MM.1S (cell line): ENCODE measurements at regions not wholly inside any gene's neighbourhood (a gene's known extent, or its start where the extent isn't known, plus 50 kb on each side); places are given as distances from the start of the nearest gene placed in this dataset.

ENCODE experiments used
- EZH2phosphoT487 ChIP-seq: fragments of 300-600 bp; sonication (generic); IDR thresholded peaks from 2 replicates; pipeline ENCODE4 v1.6.1; 2018; ENCODE audit warnings: antibody characterized with exemption, low read length
- TF ChIP-seq, protein P1 (sequence below): fragments of 300-600 bp; sonication (generic); IDR thresholded peaks from 2 replicates; pipeline ENCODE4 v1.5.1; 2016; ENCODE audit warnings: antibody characterized with exemption, low read length, mixed read lengths

DNA sequence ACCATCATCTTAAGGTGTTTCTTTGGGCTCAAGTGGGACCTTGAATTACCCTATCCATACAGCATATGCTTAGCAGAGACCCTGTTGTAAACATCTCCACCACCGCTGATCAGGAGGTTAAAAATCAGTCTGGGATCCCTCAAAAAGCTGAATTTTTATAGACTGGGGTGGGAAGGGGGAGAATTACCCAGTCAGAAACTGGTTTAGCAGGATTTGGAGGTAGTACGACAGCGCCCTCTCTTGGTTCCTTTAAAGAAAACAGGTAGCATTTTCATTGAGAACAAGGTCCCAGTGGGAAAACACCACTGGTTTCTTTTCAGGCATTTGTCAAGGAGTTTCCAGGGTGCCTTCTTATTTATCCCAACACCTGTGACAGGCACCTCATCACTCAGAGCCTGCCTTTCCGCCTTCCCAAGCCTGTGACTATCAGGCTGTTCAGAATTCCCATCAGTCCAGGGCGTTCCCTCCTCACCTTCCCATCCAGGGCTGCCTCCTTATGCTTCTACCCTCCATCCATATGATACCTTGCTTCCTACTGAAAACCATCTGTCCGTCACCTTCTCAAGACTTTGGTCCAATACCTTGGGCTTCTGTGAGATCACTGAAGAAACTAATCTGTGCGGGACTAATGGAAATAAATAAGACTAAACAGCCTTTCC, 203.8 kb upstream of the RAI14 start:
- TF ChIP-seq, protein P1, sequence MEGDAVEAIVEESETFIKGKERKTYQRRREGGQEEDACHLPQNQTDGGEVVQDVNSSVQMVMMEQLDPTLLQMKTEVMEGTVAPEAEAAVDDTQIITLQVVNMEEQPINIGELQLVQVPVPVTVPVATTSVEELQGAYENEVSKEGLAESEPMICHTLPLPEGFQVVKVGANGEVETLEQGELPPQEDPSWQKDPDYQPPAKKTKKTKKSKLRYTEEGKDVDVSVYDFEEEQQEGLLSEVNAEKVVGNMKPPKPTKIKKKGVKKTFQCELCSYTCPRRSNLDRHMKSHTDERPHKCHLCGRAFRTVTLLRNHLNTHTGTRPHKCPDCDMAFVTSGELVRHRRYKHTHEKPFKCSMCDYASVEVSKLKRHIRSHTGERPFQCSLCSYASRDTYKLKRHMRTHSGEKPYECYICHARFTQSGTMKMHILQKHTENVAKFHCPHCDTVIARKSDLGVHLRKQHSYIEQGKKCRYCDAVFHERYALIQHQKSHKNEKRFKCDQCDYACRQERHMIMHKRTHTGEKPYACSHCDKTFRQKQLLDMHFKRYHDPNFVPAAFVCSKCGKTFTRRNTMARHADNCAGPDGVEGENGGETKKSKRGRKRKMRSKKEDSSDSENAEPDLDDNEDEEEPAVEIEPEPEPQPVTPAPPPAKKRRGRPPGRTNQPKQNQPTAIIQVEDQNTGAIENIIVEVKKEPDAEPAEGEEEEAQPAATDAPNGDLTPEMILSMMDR = no peak
- no peak for TF ChIP-seq EZH2phosphoT487
